ENCODE measurements at regions not wholly inside any gene's neighbourhood (a gene's known extent, or its start where the extent isn't known, plus 50 kb on each side); places are given as distances from the start of the nearest gene placed in this dataset.

GRCh38 chr10:6769704-6770417 lies 189.8 kb upstream of the PRKCQ start (continued):
- TF ChIP-seq ZMIZ1 (IDR thresholded peaks at IDR 0.05; ENCODE audit: low read depth in 2 of 2, low read length in 2 of 2), result no peak
- TF ChIP-seq ESRRB (CRISPR knock-in tag; IDR thresholded peaks at IDR 0.05; ENCODE audit: borderline replicate concordance), result no peak
- TF ChIP-seq ZSCAN32 (CRISPR knock-in tag; IDR thresholded peaks at IDR 0.05), result peak; percentile 68; the same call in 1 of the 2 replicates
- TF ChIP-seq POU5F1 (IDR thresholded peaks at IDR 0.05; ENCODE audit: borderline replicate concordance, low read depth, low read length, partially characterized antibody), result no peak
- TF ChIP-seq ZNF41 (CRISPR knock-in tag; conservative IDR thresholded peaks at IDR 0.05), result no peak
- TF ChIP-seq SMAD3 (CRISPR knock-in tag; conservative IDR thresholded peaks at IDR 0.05), result no peak
- no peak for TF ChIP-seq ZNF384 (IDR thresholded peaks at IDR 0.05; ENCODE audit: low read depth, low read length)
- no peak for TF ChIP-seq LCOR (CRISPR knock-in tag; IDR thresholded peaks at IDR 0.05)
- no peak for TF ChIP-seq CREB5 (CRISPR knock-in tag; IDR thresholded peaks at IDR 0.05)
- TF ChIP-seq ZNF24 (IDR thresholded peaks at IDR 0.05), result no peak
- TF ChIP-seq ZNF165 (CRISPR knock-in tag; IDR thresholded peaks at IDR 0.05; ENCODE audit: borderline replicate concordance), result no peak
- no peak for TF ChIP-seq PHTF2 (CRISPR knock-in tag; IDR thresholded peaks at IDR 0.05)
- TF ChIP-seq TSHZ1 (CRISPR knock-in tag; IDR thresholded peaks at IDR 0.05), result no peak
- TF ChIP-seq MAFK (IDR thresholded peaks at IDR 0.05; ENCODE audit: low read length), result peak; percentile 62
- no peak for TF ChIP-seq SFPQ (IDR thresholded peaks at IDR 0.05; ENCODE audit: low read depth, low read length)
- TF ChIP-seq ZNF12 (CRISPR knock-in tag; IDR thresholded peaks at IDR 0.05), result no peak
- peak; percentile 79 for TF ChIP-seq ZNF316 (IDR thresholded peaks at IDR 0.05)
- TF ChIP-seq HMG20B (CRISPR knock-in tag; IDR thresholded peaks at IDR 0.05), result no peak
